BJ (cell line): ENCODE measurements at regions not wholly inside any gene's neighbourhood (a gene's known extent, or its start where the extent isn't known, plus 50 kb on each side); places are given as distances from the start of the nearest gene placed in this dataset.

Experiments
- CTCF ChIA-PET: fragments of 350-600 bp; formaldehyde crosslinking; extraction: SDS; loops from one replicate; lab custom pipeline; 2021; ENCODE audit warnings: antibody characterized with exemption, inconsistent platforms; lab: Yijun Ruan, JAX
- POLR2A ChIA-PET: fragments of 300-600 bp; sonication (Branson Sonifier 250); formaldehyde crosslinking; extraction: SDS; loops from one replicate; lab custom pipeline; 2021; ENCODE audit warnings: antibody characterized with exemption; lab: Charles Lee
- DNase-seq: peaks from one replicate; pipeline ENCODE4 v3.0.0-alpha.2; 2011; ENCODE audit warnings: low read depth
- H3K27me3 ChIP-seq: 2 replicates; pipeline ENCODE4 v1.6.0; 2011; ENCODE audit warnings: low read length; ENCODE audit not compliant: control insufficient read depth, insufficient read depth
- H3K36me3 ChIP-seq: 2 replicates; pipeline ENCODE4 v1.5.1; 2011; ENCODE audit warnings: low read length; ENCODE audit not compliant: control insufficient read depth, insufficient read depth
- H3K4me3 ChIP-seq: 2 replicates; pipeline ENCODE4 v1.5.1; 2011; ENCODE audit warnings: low read depth, mild to moderate bottlenecking, control low read depth, low read length
- CTCF ChIP-seq: IDR thresholded peaks from 2 replicates; pipeline ENCODE4 v1.5.1; 2011; ENCODE audit warnings: low read depth, mild to moderate bottlenecking, control low read depth, inconsistent platforms, low read length, moderate library complexity; ENCODE audit not compliant: insufficient read depth

- CTCF ChIA-PET = interaction anchor here (1.7 kb wide), 1 partner anchor 9 kb away, joined by 4 read pairs; no protein-coding TSS in a partner anchor
- Histone ChIP-seq H3K27me3 (no peaks in the 10 kb centered on the region; the same call in 1 of the 2 replicates), H3K36me3 (no peaks in the 10 kb centered on the region), H3K4me3 (no peak overlapping the region)
- DNase-seq = no peak
- no peak for TF ChIP-seq CTCF
- POLR2A ChIA-PET = no interaction called here
Measured at GRCh38 chr9:89677702-89678395, 73.0 kb downstream of the GADD45G start.

- TF ChIP-seq CTCF = no peak
- ChIA-PET CTCF (interaction anchor here (1.7 kb wide), 1 partner anchor 10 kb away, joined by 4 read pairs; no protein-coding TSS in a partner anchor), POLR2A (no interaction called here)
- Histone ChIP-seq H3K36me3 (no peaks in the 10 kb centered on the region), H3K27me3 (no peaks in the 10 kb centered on the region; the same call in 1 of the 2 replicates), H3K4me3 (no peak overlapping the region)
- DNase-seq = no peak
Measured at GRCh38 chr9:89678396-89679015, 73.7 kb downstream of the GADD45G start.

GRCh38 chr9:89679016-89679415 is 74.2 kb downstream of the GADD45G start:
- CTCF ChIA-PET = interaction anchor here (1.7 kb wide), 1 partner anchor 10 kb away, joined by 4 read pairs; no protein-coding TSS in a partner anchor
- no peaks in the 10 kb centered on the region; the same call in 1 of the 2 replicates for H3K27me3 ChIP-seq
- no peak for TF ChIP-seq CTCF
- no peaks in the 10 kb centered on the region for H3K36me3 ChIP-seq
- H3K4me3 ChIP-seq = no peak overlapping the region
- POLR2A ChIA-PET = no interaction called here
- no peak for DNase-seq

GRCh38 chr9:89679581-89679980 is 74.8 kb downstream of the GADD45G start:
- Histone ChIP-seq H3K4me3 (no peak overlapping the region), H3K36me3 (no peaks in the 10 kb centered on the region), H3K27me3 (no peaks in the 10 kb centered on the region; the same call in 1 of the 2 replicates)
- CTCF ChIA-PET = interaction anchor here (0.7 kb wide), 1 partner anchor 58 kb away, joined by 3 read pairs; no protein-coding TSS in a partner anchor
- TF ChIP-seq CTCF = no peak
- no peak for DNase-seq
- POLR2A ChIA-PET = no interaction called here
